ENCODE measurements at regions not wholly inside any gene's neighbourhood (a gene's known extent, or its start where the extent isn't known, plus 50 kb on each side); places are given as distances from the start of the nearest gene placed in this dataset.

DNA sequence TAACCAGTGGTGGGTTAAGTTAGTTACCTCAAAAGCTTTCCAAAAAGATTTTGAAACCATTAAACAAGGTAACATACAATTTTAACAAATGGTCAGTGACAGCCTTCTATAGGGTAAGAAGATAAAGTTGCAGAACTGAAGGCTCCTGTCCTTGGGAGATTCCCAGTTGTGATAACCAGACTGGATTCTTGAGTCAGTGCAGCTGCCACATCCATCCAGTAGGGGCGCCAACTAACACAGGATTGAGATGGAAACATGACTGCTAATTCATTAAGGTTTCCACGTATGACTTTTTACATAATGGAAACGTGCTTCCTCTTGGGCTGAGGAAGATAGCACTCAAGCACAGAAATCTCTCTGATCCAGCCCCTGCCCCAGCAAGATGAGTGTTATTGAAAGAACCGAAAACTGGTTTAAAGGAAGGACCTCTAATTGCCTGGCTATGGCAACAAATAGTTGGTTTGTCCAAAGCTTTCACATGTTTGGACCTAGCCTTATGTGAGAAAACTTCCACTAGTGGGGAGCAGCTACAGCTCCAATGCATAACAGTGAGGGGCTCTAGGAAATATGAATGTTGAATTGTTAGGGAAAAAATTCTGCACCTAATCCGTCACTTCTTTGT, 269.8 kb upstream of the MYOCD start:
- DNase-seq, result no peak
- Histone ChIP-seq H3K4me1 (ENCODE audit: insufficient read depth, low read length) (no peaks in the 10 kb centered on the region), H3K27me3 (ENCODE audit: insufficient read depth, low read length, poor library complexity, severe bottlenecking) (no peaks in the 10 kb centered on the region), H3K36me3 (ENCODE audit: insufficient read depth, low read length) (no peaks in the 10 kb centered on the region), H3K9me3 (ENCODE audit: low read length) (no peaks in the 10 kb centered on the region), H3K27ac (ENCODE audit: low read depth, low read length) (no peak overlapping the region), H3K4me3 (ENCODE audit: low read length) (no peak overlapping the region)
- peaks cover 0 to 11% (median 7%) of the 10 kb centered on the region in 5 donors for H3K9me3 Mint-ChIP-seq
- POLR2A ChIA-PET, result no interaction called here
- no peak overlapping the region for H3K4me3 Mint-ChIP-seq
- H3K27ac Mint-ChIP-seq, result no peak overlapping the region
- CTCF ChIA-PET, result no interaction called here
- H3K4me1 Mint-ChIP-seq, result no peaks in the 10 kb centered on the region
- no peaks in the 10 kb centered on the region for H3K36me3 Mint-ChIP-seq
- H3K27me3 Mint-ChIP-seq, result no peaks in the 10 kb centered on the region

- H3K27ac ChIP-seq (ENCODE audit: low read depth, low read length), result no peak overlapping the region
- ChIA-PET POLR2A (no interaction called here), CTCF (no interaction called here)
- H3K4me1 ChIP-seq (ENCODE audit: insufficient read depth, low read length), result no peaks in the 10 kb centered on the region
- no peak for DNase-seq
- H3K36me3 ChIP-seq (ENCODE audit: insufficient read depth, low read length), result no peaks in the 10 kb centered on the region
- no peaks in the 10 kb centered on the region for H3K27me3 ChIP-seq (ENCODE audit: insufficient read depth, low read length, poor library complexity, severe bottlenecking)
- H3K36me3 Mint-ChIP-seq, result no peaks in the 10 kb centered on the region
- no peaks in the 10 kb centered on the region for H3K9me3 ChIP-seq (ENCODE audit: low read length)
- no peaks in the 10 kb centered on the region for H3K27me3 Mint-ChIP-seq
- H3K4me3 Mint-ChIP-seq, result no peak overlapping the region
- H3K4me1 Mint-ChIP-seq, result no peaks in the 10 kb centered on the region
- H3K4me3 ChIP-seq (ENCODE audit: low read length), result no peak overlapping the region
- H3K27ac Mint-ChIP-seq, result no peak overlapping the region
- peaks cover 0 to 9% (median 7%) of the 10 kb centered on the region in 5 donors for H3K9me3 Mint-ChIP-seq
These were observed 267.1 kb upstream of the MYOCD start for GRCh38 chr17:12398441-12399051.

DNA sequence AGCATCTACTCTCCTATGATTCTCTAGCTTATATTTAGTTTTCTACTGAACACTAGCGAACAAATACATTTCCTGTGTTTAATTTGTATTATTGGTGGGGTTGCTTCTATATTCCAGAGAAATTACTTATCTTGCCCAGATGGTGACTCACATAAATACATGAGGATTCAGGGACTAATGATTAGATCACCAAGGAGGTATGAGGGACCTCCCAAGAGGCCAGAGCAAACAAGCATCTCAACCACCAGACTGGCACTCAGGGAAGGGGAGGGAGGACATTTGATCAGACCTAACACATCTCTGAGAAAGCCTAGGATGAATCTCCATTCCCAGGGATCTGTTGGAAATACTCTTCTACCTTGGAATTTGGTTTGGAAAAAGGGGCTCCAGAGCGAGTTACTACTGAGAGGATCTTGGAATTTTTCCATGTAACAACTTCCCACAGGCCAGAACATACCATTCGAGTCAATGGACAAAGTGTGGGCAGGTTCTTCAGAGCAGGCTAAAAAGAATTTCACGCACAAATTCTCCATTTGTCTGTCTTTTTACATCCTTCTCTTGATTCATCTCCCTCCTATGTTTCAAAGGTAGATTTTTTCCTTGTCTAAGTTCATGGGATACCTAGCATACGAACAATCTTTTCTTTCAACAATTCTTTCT, 262.6 kb upstream of the MYOCD start:
- H3K9me3 Mint-ChIP-seq, result peaks cover 0 to 12% (median 3%) of the 10 kb centered on the region in 5 donors

GRCh38 chr17:12403881-12404398, 261.8 kb upstream of the MYOCD start:
- Histone ChIP-seq H3K27ac (ENCODE audit: low read depth, low read length) (no peak overlapping the region), H3K9me3 (ENCODE audit: low read length) (no peaks in the 10 kb centered on the region), H3K4me3 (ENCODE audit: low read length) (no peak overlapping the region), H3K4me1 (ENCODE audit: insufficient read depth, low read length) (no peaks in the 10 kb centered on the region), H3K36me3 (ENCODE audit: insufficient read depth, low read length) (no peaks in the 10 kb centered on the region), H3K27me3 (ENCODE audit: insufficient read depth, low read length, poor library complexity, severe bottlenecking) (no peaks in the 10 kb centered on the region)
- peaks cover 0 to 8% (median 2%) of the 10 kb centered on the region in 5 donors for H3K9me3 Mint-ChIP-seq
- no peak overlapping the region for H3K4me3 Mint-ChIP-seq
- CTCF ChIA-PET, result no interaction called here
- no peaks in the 10 kb centered on the region for H3K27me3 Mint-ChIP-seq
- no peak for DNase-seq
- no peak overlapping the region for H3K27ac Mint-ChIP-seq
- H3K36me3 Mint-ChIP-seq, result no peaks in the 10 kb centered on the region
- POLR2A ChIA-PET, result no interaction called here
- no peaks in the 10 kb centered on the region for H3K4me1 Mint-ChIP-seq

More for the DNA sequence above, 262.6 kb upstream of the MYOCD start:
- Histone ChIP-seq H3K9me3 (ENCODE audit: low read length) (no peaks in the 10 kb centered on the region), H3K27ac (ENCODE audit: low read depth, low read length) (no peak overlapping the region), H3K27me3 (ENCODE audit: insufficient read depth, low read length, poor library complexity, severe bottlenecking) (no peaks in the 10 kb centered on the region), H3K4me1 (ENCODE audit: insufficient read depth, low read length) (no peaks in the 10 kb centered on the region), H3K36me3 (ENCODE audit: insufficient read depth, low read length) (no peaks in the 10 kb centered on the region), H3K4me3 (ENCODE audit: low read length) (no peak overlapping the region)
- no peaks in the 10 kb centered on the region for H3K36me3 Mint-ChIP-seq
- POLR2A ChIA-PET, result no interaction called here
- H3K4me3 Mint-ChIP-seq, result no peak overlapping the region
- no peaks in the 10 kb centered on the region for H3K4me1 Mint-ChIP-seq
- no peak for DNase-seq
- no peak overlapping the region for H3K27ac Mint-ChIP-seq
- H3K27me3 Mint-ChIP-seq, result no peaks in the 10 kb centered on the region
- CTCF ChIA-PET, result no interaction called here

DNA sequence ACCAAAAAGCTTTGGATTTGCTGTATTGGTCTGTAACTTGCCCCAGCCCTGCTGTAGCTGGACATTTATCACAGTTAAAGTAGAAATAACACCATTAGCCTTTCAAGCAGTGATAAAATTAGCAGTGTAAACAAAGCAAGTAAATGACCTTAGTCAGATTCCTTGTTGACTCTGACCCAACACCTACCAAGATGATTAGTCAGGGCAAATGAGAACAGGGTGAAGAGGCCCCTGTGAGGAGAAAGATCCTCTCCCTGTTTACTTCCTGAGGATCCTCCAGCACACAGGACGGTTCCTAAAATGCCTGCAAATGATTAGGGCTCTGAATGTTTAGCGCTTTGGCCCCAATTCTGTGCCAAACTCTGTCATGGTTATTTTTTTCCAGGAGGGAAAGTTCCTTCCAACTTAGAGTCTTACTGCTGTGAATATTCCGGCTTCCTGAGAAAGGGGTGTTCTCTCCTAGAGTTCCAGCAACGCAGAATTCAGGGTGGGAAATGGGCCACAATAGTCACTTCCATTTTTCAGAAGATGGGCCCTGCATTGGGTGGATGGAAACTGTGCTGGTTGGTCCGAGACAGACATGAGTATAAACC, 259.0 kb upstream of the MYOCD start:
- Histone ChIP-seq H3K4me1 (ENCODE audit: insufficient read depth, low read length) (no peaks in the 10 kb centered on the region), H3K9me3 (ENCODE audit: low read length) (no peaks in the 10 kb centered on the region), H3K36me3 (ENCODE audit: insufficient read depth, low read length) (no peaks in the 10 kb centered on the region), H3K4me3 (ENCODE audit: low read length) (no peak overlapping the region), H3K27ac (ENCODE audit: low read depth, low read length) (no peak overlapping the region), H3K27me3 (ENCODE audit: insufficient read depth, low read length, poor library complexity, severe bottlenecking) (no peaks in the 10 kb centered on the region)
- ChIA-PET POLR2A (no interaction called here), CTCF (no interaction called here)
- no peak overlapping the region for H3K4me3 Mint-ChIP-seq
- H3K27me3 Mint-ChIP-seq, result no peaks in the 10 kb centered on the region
- H3K4me1 Mint-ChIP-seq, result no peaks in the 10 kb centered on the region
- H3K36me3 Mint-ChIP-seq, result no peaks in the 10 kb centered on the region
- no peak overlapping the region for H3K27ac Mint-ChIP-seq
- peaks cover 0 to 8% (median 4%) of the 10 kb centered on the region in 5 donors for H3K9me3 Mint-ChIP-seq
- DNase-seq, result no peak

DNA sequence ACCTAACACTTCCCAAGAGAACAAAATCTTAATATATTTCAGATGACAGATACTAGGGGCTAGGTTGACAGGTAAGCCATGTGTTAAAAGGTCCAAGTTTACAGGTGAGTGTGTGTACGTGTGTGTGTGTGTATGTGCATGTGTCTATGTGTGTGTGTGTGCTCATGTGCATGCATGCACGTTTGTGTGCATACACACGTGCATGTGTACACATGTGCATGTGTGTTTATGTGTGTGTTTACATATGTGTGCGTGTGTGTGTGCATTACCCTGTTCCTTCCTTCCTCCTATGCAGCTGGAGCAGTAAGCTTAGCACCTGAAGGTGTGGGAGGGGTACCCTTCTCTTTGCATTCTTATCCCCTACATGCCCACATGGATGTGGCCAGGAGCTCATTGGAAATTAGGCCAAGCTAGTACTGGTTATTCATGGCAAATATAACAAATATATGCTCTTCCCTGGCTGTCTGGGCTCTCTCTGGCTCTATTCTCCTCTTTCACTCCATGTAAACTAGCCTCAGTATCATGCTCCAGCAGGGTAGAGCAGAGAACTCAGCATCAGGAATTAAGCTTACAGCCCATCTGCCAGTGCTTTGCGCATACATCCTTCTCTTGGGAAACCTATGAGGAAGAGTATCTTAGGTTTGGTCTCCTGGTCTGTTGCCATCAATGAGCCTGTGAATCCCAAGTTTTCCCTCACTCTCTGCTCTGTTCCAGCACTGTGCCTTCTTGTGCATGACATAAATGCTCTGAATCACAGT, 258.0 kb upstream of the MYOCD start:
- H3K27ac ChIP-seq (ENCODE audit: low read depth, low read length), result no peak overlapping the region
- Mint-ChIP-seq H3K4me1 (no peaks in the 10 kb centered on the region), H3K27me3 (no peaks in the 10 kb centered on the region), H3K36me3 (no peaks in the 10 kb centered on the region), H3K9me3 (peaks cover 0 to 10% (median 4%) of the 10 kb centered on the region in 5 donors), H3K27ac (no peak overlapping the region), H3K4me3 (no peak overlapping the region)
- H3K4me1 ChIP-seq (ENCODE audit: insufficient read depth, low read length), result no peaks in the 10 kb centered on the region
- no peak for DNase-seq
- no peaks in the 10 kb centered on the region for H3K27me3 ChIP-seq (ENCODE audit: insufficient read depth, low read length, poor library complexity, severe bottlenecking)
- ChIA-PET POLR2A (no interaction called here), CTCF (no interaction called here)
- no peaks in the 10 kb centered on the region for H3K36me3 ChIP-seq (ENCODE audit: insufficient read depth, low read length)
- H3K4me3 ChIP-seq (ENCODE audit: low read length), result no peak overlapping the region
- H3K9me3 ChIP-seq (ENCODE audit: low read length), result no peaks in the 10 kb centered on the region

DNA sequence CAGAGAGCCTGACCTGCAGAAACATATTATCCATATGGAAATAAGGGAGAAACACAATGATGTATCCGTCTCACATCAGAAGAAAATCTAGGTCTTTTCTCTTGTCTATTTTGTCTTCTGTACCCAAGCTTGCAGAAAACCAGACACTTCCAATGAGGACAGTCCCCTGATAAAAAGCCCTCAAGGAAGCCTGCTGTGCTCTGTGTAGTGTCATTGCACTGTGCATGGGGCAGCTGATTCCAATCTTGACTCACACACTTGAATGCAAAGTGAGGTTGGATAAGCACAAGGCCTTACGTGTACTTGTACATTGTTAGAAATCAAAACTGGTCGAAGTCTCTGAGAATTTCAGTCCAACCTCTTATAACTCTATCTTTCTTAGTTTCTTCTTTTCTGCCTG, 256.6 kb upstream of the MYOCD start:
- no peaks in the 10 kb centered on the region for H3K27me3 ChIP-seq (ENCODE audit: insufficient read depth, low read length, poor library complexity, severe bottlenecking)
- CTCF ChIA-PET, result no interaction called here
- Mint-ChIP-seq H3K27ac (no peak overlapping the region), H3K4me3 (no peak overlapping the region), H3K9me3 (peaks cover 0 to 14% (median 4%) of the 10 kb centered on the region in 5 donors), H3K36me3 (no peaks in the 10 kb centered on the region), H3K27me3 (no peaks in the 10 kb centered on the region), H3K4me1 (no peaks in the 10 kb centered on the region)
- no peak overlapping the region for H3K27ac ChIP-seq (ENCODE audit: low read depth, low read length)
- no peak overlapping the region for H3K4me3 ChIP-seq (ENCODE audit: low read length)
- no peak for DNase-seq
- POLR2A ChIA-PET, result no interaction called here
- no peaks in the 10 kb centered on the region for H3K9me3 ChIP-seq (ENCODE audit: low read length)
- no peaks in the 10 kb centered on the region for H3K36me3 ChIP-seq (ENCODE audit: insufficient read depth, low read length)
- no peaks in the 10 kb centered on the region for H3K4me1 ChIP-seq (ENCODE audit: insufficient read depth, low read length)

DNA sequence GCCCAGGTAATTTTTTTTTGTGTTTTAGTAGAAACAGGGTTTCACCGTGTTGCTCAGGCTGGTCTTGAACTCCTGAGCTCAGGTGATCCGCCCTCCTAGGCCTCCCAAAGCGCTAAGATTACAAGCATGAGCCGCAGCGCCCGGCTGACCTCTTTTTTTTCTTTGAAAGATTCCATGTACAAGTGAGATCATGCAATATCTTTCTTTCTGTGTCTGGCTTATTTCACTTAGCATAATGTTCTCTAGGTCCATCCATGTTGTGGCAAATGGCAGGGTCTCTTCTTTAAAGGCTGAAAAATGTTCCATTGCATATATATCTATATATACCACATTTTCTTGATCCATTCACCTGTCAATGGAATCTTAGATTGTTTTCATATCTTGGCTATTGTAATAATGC, 255.0 kb upstream of the MYOCD start:
- H3K9me3 ChIP-seq (ENCODE audit: low read length), result no peaks in the 10 kb centered on the region
- H3K27ac Mint-ChIP-seq, result no peak overlapping the region
- H3K4me3 Mint-ChIP-seq, result no peak overlapping the region
- ChIA-PET POLR2A (no interaction called here), CTCF (no interaction called here)
- no peak overlapping the region for H3K27ac ChIP-seq (ENCODE audit: low read depth, low read length)
- no peaks in the 10 kb centered on the region for H3K4me1 ChIP-seq (ENCODE audit: insufficient read depth, low read length)
- H3K36me3 ChIP-seq (ENCODE audit: insufficient read depth, low read length), result no peaks in the 10 kb centered on the region
- no peaks in the 10 kb centered on the region for H3K36me3 Mint-ChIP-seq
- no peaks in the 10 kb centered on the region for H3K4me1 Mint-ChIP-seq
- no peaks in the 10 kb centered on the region for H3K27me3 Mint-ChIP-seq
- H3K9me3 Mint-ChIP-seq, result peaks cover 0 to 14% (median 6%) of the 10 kb centered on the region in 5 donors
- no peaks in the 10 kb centered on the region for H3K27me3 ChIP-seq (ENCODE audit: insufficient read depth, low read length, poor library complexity, severe bottlenecking)
- H3K4me3 ChIP-seq (ENCODE audit: low read length), result no peak overlapping the region
- DNase-seq, result no peak
